ENCODE measurements at regions not wholly inside any gene's neighbourhood (a gene's known extent, or its start where the extent isn't known, plus 50 kb on each side); places are given as distances from the start of the nearest gene placed in this dataset.

DNA sequence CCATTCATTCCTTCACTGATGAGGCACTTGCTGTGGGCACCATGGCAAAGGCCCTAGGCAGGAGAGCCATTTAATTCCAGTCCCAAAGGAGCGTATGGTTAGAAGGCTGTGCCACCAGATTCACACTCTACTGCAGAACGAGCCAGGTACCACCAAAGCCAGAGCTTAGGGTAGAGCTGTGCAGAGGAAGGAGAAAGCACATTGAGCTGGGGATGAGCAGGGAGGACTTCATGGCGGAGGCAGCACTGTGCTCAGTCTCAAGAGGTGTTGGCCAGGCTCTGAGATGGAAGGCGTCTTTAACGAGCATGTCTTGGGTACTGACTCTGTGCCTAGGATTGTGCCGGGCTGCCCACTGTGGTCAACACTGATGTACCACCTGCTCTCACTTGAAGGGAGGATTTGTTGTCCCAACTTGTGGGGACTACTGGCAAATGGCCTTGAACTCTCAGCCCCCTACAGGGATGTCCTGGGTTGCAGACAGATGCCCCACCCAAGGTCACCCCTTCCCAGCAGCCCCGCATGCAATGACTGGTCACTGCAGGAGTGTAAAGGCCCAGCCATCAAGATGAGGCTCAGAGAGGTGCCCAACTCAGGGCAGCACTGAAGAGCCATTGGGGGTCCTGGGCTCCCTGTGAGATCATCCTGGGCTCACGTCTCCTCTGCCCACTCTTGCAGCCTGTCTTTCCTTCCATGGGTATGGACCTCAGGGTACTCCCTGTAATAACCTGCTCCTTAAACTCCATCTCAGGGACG is 251.4 kb downstream of the GLI2 start:
- WGBS, 2 donors (ENCODE audit: low coverage in 1 of 2) = 92% methylated on average over 9 of the region's 9 CpGs; no CpG with 5 or more reads in 1 of the 2 donors
- Histone ChIP-seq H3K27ac (no peak overlapping the region), H3K9me3 (no peaks in the 10 kb centered on the region), H3K4me3 (no peak overlapping the region), H3K27me3 (no peaks in the 10 kb centered on the region), H3K36me3 (no peaks in the 10 kb centered on the region), H3K4me1 (no peaks in the 10 kb centered on the region)
- TF ChIP-seq POLR2AphosphoS5 (IDR thresholded peaks at IDR 0.05) (no peak), CTCF (IDR thresholded peaks at IDR 0.05) (no peak), POLR2A (IDR thresholded peaks at IDR 0.05) (no peak), EP300 (IDR thresholded peaks at IDR 0.05; ENCODE audit: low read depth) (no peak)
- DNase-seq = no peak
- intact Hi-C loops (cut with DNase I; ENCODE audit: low total_unique reads) (no loop called here), in situ Hi-C loops (cut with MboI; ENCODE audit: low pct_ligation_motif_present in 1 of 4, low pct_unique_long_range_greater_than_20kb in 1 of 4, low sequenced_read_pairs in 3 of 4) (no loop called here)

- no peak overlapping the region for H3K4me3 ChIP-seq
- in situ Hi-C loops (cut with MboI; ENCODE audit: low pct_ligation_motif_present in 1 of 4, low pct_unique_long_range_greater_than_20kb in 1 of 4, low sequenced_read_pairs in 3 of 4) = no loop called here
- 98% methylated on average over 60 of the region's 68 CpGs; no CpG with 5 or more reads in 1 of the 2 donors for WGBS, 2 donors (ENCODE audit: low coverage in 1 of 2)
- H3K36me3 ChIP-seq = no peaks in the 10 kb centered on the region
- H3K4me1 ChIP-seq = no peaks in the 10 kb centered on the region
- DNase-seq = no peak
- H3K27me3 ChIP-seq = no peaks in the 10 kb centered on the region
- no peaks in the 10 kb centered on the region for H3K9me3 ChIP-seq
- intact Hi-C loops (cut with DNase I; ENCODE audit: low total_unique reads) = no loop called here
- no peak for TF ChIP-seq POLR2A (IDR thresholded peaks at IDR 0.05)
- TF ChIP-seq CTCF (IDR thresholded peaks at IDR 0.05) = no peak
- TF ChIP-seq POLR2AphosphoS5 (IDR thresholded peaks at IDR 0.05) = no peak
- no peak for TF ChIP-seq EP300 (IDR thresholded peaks at IDR 0.05; ENCODE audit: low read depth)
- H3K27ac ChIP-seq = no peak overlapping the region
These were observed 252.5 kb downstream of the GLI2 start for GRCh38 chr2:120988051-120988699.

- intact Hi-C loops (cut with DNase I; ENCODE audit: low total_unique reads) (no loop called here), in situ Hi-C loops (cut with MboI; ENCODE audit: low pct_ligation_motif_present in 1 of 4, low pct_unique_long_range_greater_than_20kb in 1 of 4, low sequenced_read_pairs in 3 of 4) (no loop called here)
- Histone ChIP-seq H3K4me1 (no peaks in the 10 kb centered on the region), H3K9me3 (no peaks in the 10 kb centered on the region), H3K27ac (no peak overlapping the region), H3K36me3 (no peaks in the 10 kb centered on the region), H3K27me3 (no peaks in the 10 kb centered on the region), H3K4me3 (no peak overlapping the region)
- TF ChIP-seq EP300 (IDR thresholded peaks at IDR 0.05; ENCODE audit: low read depth) = no peak
- no peak for TF ChIP-seq POLR2A (IDR thresholded peaks at IDR 0.05)
- TF ChIP-seq POLR2AphosphoS5 (IDR thresholded peaks at IDR 0.05) = no peak
- no peak for TF ChIP-seq CTCF (IDR thresholded peaks at IDR 0.05)
- DNase-seq = no peak
- 96% methylated on average over 42 of the region's 74 CpGs; no CpG with 5 or more reads in 1 of the 2 donors for WGBS, 2 donors (ENCODE audit: low coverage in 1 of 2)
These were observed 253.2 kb downstream of the GLI2 start for GRCh38 chr2:120988700-120989511.
